ENCODE measurements at regions not wholly inside any gene's neighbourhood (a gene's known extent, or its start where the extent isn't known, plus 50 kb on each side); places are given as distances from the start of the nearest gene placed in this dataset.

- H3K4me3 ChIP-seq, result no peak overlapping the region
- intact Hi-C loops (cut with DNase I), result no loop called here
- TF ChIP-seq CTCF (IDR thresholded peaks at IDR 0.05) (no peak), POLR2AphosphoS5 (IDR thresholded peaks at IDR 0.05) (no peak), EP300 (IDR thresholded peaks at IDR 0.05) (no peak)
- H3K4me1 ChIP-seq, result no peaks in the 10 kb centered on the region
- no peaks in the 10 kb centered on the region for H3K9me3 ChIP-seq
- 17% methylated on average over 2 of the region's 2 CpGs for WGBS
- H3K36me3 ChIP-seq, result no peaks in the 10 kb centered on the region
- DNase-seq (ENCODE audit: extremely low spot score), result no peak
- H3K27ac ChIP-seq (replicated peaks in 1 of 4), result no peak overlapping the region
- H3K27me3 ChIP-seq, result peaks cover 0 to 7% (median 0%) of the 10 kb centered on the region in 4 donors
These were observed 440.4 kb upstream of the SALL1 start for GRCh38 chr16:51591480-51591879.

GRCh38 chr16:51579652-51580360 lies 428.7 kb upstream of the SALL1 start:
- 74% methylated on average over 3 of the region's 3 CpGs for WGBS

DNA sequence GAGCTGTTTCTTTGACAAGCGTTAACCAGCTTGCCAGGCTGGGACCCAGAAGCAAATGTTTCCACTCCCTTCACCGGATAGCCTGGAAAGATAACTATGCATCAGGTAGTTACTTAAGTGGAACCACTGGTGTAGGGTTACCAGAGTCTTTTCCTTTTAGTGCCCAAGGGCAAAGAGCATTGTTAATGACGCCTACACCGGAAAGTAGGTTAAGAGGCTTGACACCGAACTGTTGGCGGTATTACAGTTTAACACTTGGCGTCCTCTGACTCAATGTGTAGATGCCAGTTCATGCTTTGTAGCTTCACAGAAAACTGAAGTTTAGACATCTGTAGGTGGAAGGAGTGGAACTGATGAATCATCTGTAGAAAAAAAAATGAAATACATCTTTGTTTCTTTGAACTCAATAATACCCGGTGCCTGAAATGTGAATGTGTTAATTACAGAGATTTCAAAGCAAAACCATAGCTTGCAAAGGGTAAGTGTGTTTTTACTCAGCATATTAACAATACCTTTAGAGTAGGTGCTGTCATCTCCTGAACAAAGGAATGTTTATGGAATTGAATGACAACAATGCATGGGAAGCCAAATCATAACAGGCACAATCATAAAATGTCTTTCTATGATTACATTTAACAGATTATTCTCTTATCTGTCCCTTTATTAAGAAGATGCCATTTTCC lies 426.7 kb upstream of the SALL1 start:
- Histone ChIP-seq H3K4me3 (no peak overlapping the region), H3K4me1 (no peaks in the 10 kb centered on the region), H3K27ac (replicated peaks in 1 of 4) (no peak overlapping the region), H3K9me3 (no peaks in the 10 kb centered on the region), H3K27me3 (peaks cover 0 to 10% (median 0%) of the 10 kb centered on the region in 4 donors), H3K36me3 (no peaks in the 10 kb centered on the region)
- WGBS, result 36% methylated on average over 8 of the region's 8 CpGs
- DNase-seq (ENCODE audit: extremely low spot score), result peak; percentile 68
- TF ChIP-seq POLR2A (IDR thresholded peaks at IDR 0.05; ENCODE audit: low read depth) (no peak), CTCF (IDR thresholded peaks at IDR 0.05) (no peak), EP300 (IDR thresholded peaks at IDR 0.05) (no peak), POLR2AphosphoS5 (IDR thresholded peaks at IDR 0.05) (no peak)
- intact Hi-C loops (cut with DNase I), result no loop called here

More at GRCh38 chr16:51579652-51580360, 428.7 kb upstream of the SALL1 start:
- Histone ChIP-seq H3K4me1 (no peaks in the 10 kb centered on the region), H3K4me3 (no peak overlapping the region), H3K36me3 (no peaks in the 10 kb centered on the region), H3K9me3 (no peaks in the 10 kb centered on the region), H3K27ac (replicated peaks in 1 of 4) (no peak overlapping the region), H3K27me3 (peaks cover 0 to 8% (median 0%) of the 10 kb centered on the region in 4 donors)
- intact Hi-C loops (cut with DNase I), result no loop called here
- DNase-seq (ENCODE audit: extremely low spot score), result peak; percentile 47
- no peak for TF ChIP-seq POLR2AphosphoS5 (IDR thresholded peaks at IDR 0.05)

GRCh38 chr16:51576498-51577195 lies 425.6 kb upstream of the SALL1 start:
- peaks cover 0 to 10% (median 0%) of the 10 kb centered on the region in 4 donors for H3K27me3 ChIP-seq
- no peaks in the 10 kb centered on the region for H3K9me3 ChIP-seq
- intact Hi-C loops (cut with DNase I), result no loop called here
- no peak for TF ChIP-seq POLR2AphosphoS5 (IDR thresholded peaks at IDR 0.05)
- TF ChIP-seq POLR2A (IDR thresholded peaks at IDR 0.05; ENCODE audit: low read depth), result no peak
- no peak for TF ChIP-seq CTCF (IDR thresholded peaks at IDR 0.05)
- TF ChIP-seq EP300 (IDR thresholded peaks at IDR 0.05), result no peak
- no peak overlapping the region for H3K27ac ChIP-seq (replicated peaks in 1 of 4)
- peak; percentile 55 for DNase-seq (ENCODE audit: extremely low spot score)
- no peak overlapping the region for H3K4me3 ChIP-seq
- no peaks in the 10 kb centered on the region for H3K4me1 ChIP-seq
- 67% methylated on average over 8 of the region's 8 CpGs for WGBS
- H3K36me3 ChIP-seq, result no peaks in the 10 kb centered on the region

DNA sequence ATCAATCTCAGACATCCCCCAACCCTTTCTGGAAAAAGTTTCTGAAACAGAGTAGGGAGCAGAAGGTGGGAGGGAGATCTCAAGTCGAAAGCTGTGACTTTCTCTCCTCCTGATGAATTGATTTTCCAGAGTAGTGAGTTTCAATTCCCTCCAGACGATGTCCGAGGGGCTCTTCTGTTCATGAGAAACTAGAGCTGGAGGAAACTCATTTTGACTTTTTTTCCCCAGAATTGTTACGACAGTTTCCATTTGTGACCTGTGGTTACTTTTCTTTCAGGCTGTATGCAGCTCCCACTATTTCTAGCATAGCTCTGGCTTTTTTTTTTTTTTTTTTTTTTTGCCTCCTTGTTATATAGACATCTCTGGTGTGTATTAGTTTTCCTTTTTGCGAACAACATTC lies 422.1 kb upstream of the SALL1 start:
- intact Hi-C loops (cut with DNase I), result no loop called here
- no peak for TF ChIP-seq POLR2A (IDR thresholded peaks at IDR 0.05; ENCODE audit: low read depth)
- TF ChIP-seq CTCF (IDR thresholded peaks at IDR 0.05), result no peak
- no peak for TF ChIP-seq EP300 (IDR thresholded peaks at IDR 0.05)
- no peak for TF ChIP-seq POLR2AphosphoS5 (IDR thresholded peaks at IDR 0.05)
- H3K9me3 ChIP-seq, result no peaks in the 10 kb centered on the region
- H3K27me3 ChIP-seq, result peaks cover 0 to 10% (median 0%) of the 10 kb centered on the region in 4 donors
- H3K27ac ChIP-seq (replicated peaks in 1 of 4), result no peak overlapping the region
- 72% methylated on average over 5 of the region's 5 CpGs for WGBS
- no peaks in the 10 kb centered on the region for H3K36me3 ChIP-seq
- DNase-seq (ENCODE audit: extremely low spot score), result no peak
- no peaks in the 10 kb centered on the region for H3K4me1 ChIP-seq
- no peak overlapping the region for H3K4me3 ChIP-seq
